GM21447 (cell line): ENCODE measurements at regions not wholly inside any gene's neighbourhood (a gene's known extent, or its start where the extent isn't known, plus 50 kb on each side); places are given as distances from the start of the nearest gene placed in this dataset.
"Not testable (repeated sequence)": the region's sequence is repeated elsewhere in the genome, so short reads cannot be mapped to it uniquely, and the experiment has no call there.

ENCODE experiments used
- ATAC-seq: cut with Tn5 transposase; IDR thresholded peaks from one replicate; pipeline ENCODE4 v1.9.1; 2021; ENCODE audit not compliant: unreplicated experiment

- no peak for ATAC-seq
Measured at GRCh38 chr11:28837599-28837998, 729.4 kb downstream of the METTL15 start.

GRCh38 chr11:28836285-28837081 is 728.3 kb downstream of the METTL15 start:
- ATAC-seq = no peak

- no peak for ATAC-seq
Measured at GRCh38 chr11:28835790-28836189, 727.6 kb downstream of the METTL15 start.

- ATAC-seq = no peak
Measured at GRCh38 chr11:28835317-28835716, 727.1 kb downstream of the METTL15 start.

- ATAC-seq = no peak
Measured at GRCh38 chr11:28834877-28835276, 726.7 kb downstream of the METTL15 start.

- ATAC-seq = no peak
Measured at GRCh38 chr11:28833670-28834069, 725.5 kb downstream of the METTL15 start.

- no peak for ATAC-seq
Measured at GRCh38 chr11:28833169-28833568, 725.0 kb downstream of the METTL15 start.

GRCh38 chr11:28826807-28827206 is 718.6 kb downstream of the METTL15 start:
- no peak for ATAC-seq

- no peak for ATAC-seq
Measured at GRCh38 chr11:28822576-28822975, 714.4 kb downstream of the METTL15 start.

- ATAC-seq = no peak
Measured at GRCh38 chr11:28820296-28820989, 712.3 kb downstream of the METTL15 start.

GRCh38 chr11:28819741-28820140 is 711.6 kb downstream of the METTL15 start:
- ATAC-seq = no peak

- no peak for ATAC-seq
Measured at GRCh38 chr11:28815110-28815509, 706.9 kb downstream of the METTL15 start.

- no peak for ATAC-seq
Measured at GRCh38 chr11:28808771-28809170, 700.6 kb downstream of the METTL15 start.

- no peak for ATAC-seq
Measured at GRCh38 chr11:28799316-28799715, 691.1 kb downstream of the METTL15 start.

GRCh38 chr11:28798286-28798685 is 690.1 kb downstream of the METTL15 start:
- no peak for ATAC-seq

GRCh38 chr11:28797536-28797935 is 689.3 kb downstream of the METTL15 start:
- no peak for ATAC-seq

GRCh38 chr11:28794405-28794804 is 686.2 kb downstream of the METTL15 start:
- no peak for ATAC-seq

- no peak for ATAC-seq
Measured at GRCh38 chr11:28793282-28793738, 685.1 kb downstream of the METTL15 start.

- ATAC-seq = no peak
Measured at GRCh38 chr11:28792856-28793255, 684.7 kb downstream of the METTL15 start.

- ATAC-seq = not testable (repeated sequence)
Measured at GRCh38 chr11:28787897-28788296, 679.7 kb downstream of the METTL15 start.

GRCh38 chr11:28777126-28777525 is 668.9 kb downstream of the METTL15 start:
- ATAC-seq = no peak

GRCh38 chr11:28773606-28774005 is 665.4 kb downstream of the METTL15 start:
- no peak for ATAC-seq
